ENCODE measurements at regions not wholly inside any gene's neighbourhood (a gene's known extent, or its start where the extent isn't known, plus 50 kb on each side); places are given as distances from the start of the nearest gene placed in this dataset.

DNA sequence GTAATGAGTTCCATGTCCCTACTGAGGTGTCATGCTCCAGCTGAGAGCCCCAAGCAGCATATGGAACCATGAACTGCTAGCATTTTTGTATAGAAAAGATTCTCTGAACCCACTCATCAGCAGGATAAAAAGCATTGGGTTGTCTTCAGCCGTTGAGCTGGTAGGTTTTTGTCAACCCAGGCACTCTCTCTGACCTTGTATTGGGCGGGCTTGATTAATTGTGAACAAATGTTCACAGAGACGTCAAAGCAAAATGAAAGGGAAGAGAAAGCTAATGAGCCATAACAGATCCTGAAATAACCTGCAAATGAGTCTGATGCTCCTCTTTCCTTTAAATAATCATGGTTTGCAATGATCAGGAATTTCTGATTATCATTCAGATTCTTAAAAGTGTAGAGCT, 924.7 kb upstream of the CELF2 start:
- TF ChIP-seq, protein P1, sequence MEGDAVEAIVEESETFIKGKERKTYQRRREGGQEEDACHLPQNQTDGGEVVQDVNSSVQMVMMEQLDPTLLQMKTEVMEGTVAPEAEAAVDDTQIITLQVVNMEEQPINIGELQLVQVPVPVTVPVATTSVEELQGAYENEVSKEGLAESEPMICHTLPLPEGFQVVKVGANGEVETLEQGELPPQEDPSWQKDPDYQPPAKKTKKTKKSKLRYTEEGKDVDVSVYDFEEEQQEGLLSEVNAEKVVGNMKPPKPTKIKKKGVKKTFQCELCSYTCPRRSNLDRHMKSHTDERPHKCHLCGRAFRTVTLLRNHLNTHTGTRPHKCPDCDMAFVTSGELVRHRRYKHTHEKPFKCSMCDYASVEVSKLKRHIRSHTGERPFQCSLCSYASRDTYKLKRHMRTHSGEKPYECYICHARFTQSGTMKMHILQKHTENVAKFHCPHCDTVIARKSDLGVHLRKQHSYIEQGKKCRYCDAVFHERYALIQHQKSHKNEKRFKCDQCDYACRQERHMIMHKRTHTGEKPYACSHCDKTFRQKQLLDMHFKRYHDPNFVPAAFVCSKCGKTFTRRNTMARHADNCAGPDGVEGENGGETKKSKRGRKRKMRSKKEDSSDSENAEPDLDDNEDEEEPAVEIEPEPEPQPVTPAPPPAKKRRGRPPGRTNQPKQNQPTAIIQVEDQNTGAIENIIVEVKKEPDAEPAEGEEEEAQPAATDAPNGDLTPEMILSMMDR (conservative IDR thresholded peaks at IDR 0.05): no peak
- no peak for TF ChIP-seq EZH2 (IDR thresholded peaks at IDR 0.05; ENCODE audit: low read depth)
